ENCODE measurements at regions not wholly inside any gene's neighbourhood (a gene's known extent, or its start where the extent isn't known, plus 50 kb on each side); places are given as distances from the start of the nearest gene placed in this dataset.

DNA sequence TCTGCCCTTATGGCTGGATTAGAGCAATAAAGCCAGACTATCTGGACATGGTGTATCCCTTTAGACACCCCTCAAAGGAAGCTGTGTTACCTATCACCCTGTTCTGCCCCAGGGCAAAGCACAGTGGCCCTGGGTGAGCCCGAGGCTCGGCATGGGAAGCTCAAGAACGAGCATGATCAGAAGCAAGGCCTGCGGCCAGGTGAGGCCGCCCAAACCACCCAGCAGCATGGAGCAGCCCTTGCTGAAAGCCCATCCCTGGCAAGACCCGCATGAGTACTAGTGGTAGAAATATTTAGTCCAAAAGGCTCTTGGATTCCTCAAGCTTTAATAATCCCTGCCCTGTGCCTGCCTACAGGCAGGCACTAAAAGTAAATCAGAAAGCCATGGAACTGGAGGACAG is 261.1 kb downstream of the MEX3B start:
- TF ChIP-seq RFX5 (IDR thresholded peaks at IDR 0.05), result no peak
- TF ChIP-seq, protein P1, sequence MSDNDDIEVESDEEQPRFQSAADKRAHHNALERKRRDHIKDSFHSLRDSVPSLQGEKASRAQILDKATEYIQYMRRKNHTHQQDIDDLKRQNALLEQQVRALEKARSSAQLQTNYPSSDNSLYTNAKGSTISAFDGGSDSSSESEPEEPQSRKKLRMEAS (IDR thresholded peaks at IDR 0.05), result no peak

Data from A549 (cell line).